ENCODE measurements at regions not wholly inside any gene's neighbourhood (a gene's known extent, or its start where the extent isn't known, plus 50 kb on each side); places are given as distances from the start of the nearest gene placed in this dataset.
A peak's percentile ranks its signal among the peaks of the same experiment; 100 is the strongest.
"Not testable (repeated sequence)": the region's sequence is repeated elsewhere in the genome, so short reads cannot be mapped to it uniquely, and the experiment has no call there.

GRCh38 chr9:85331626-85332025 lies 410.1 kb downstream of the AGTPBP1 start:
- Histone ChIP-seq H3K27me3 (ENCODE audit: control insufficient read depth, insufficient read depth, low read length) (no peaks in the 10 kb centered on the region), H3K4me3 (ENCODE audit: low read depth, low read length) (no peak overlapping the region), H3K36me3 (ENCODE audit: control insufficient read depth, insufficient read depth, low read length) (no peaks in the 10 kb centered on the region)
- no peak for TF ChIP-seq CTCF (IDR thresholded peaks at IDR 0.05; ENCODE audit: insufficient read depth, low read length, poor library complexity, severe bottlenecking)
- no peak for DNase-seq (ENCODE audit: low read depth)

GRCh38 chr9:85322592-85322991 lies 419.2 kb downstream of the AGTPBP1 start:
- no peak for DNase-seq (ENCODE audit: low read depth)
- no peak overlapping the region for H3K4me3 ChIP-seq (ENCODE audit: low read depth, low read length)
- no peak for TF ChIP-seq CTCF (IDR thresholded peaks at IDR 0.05; ENCODE audit: insufficient read depth, low read length, poor library complexity, severe bottlenecking)
- H3K27me3 ChIP-seq (ENCODE audit: control insufficient read depth, insufficient read depth, low read length): no peaks in the 10 kb centered on the region
- no peaks in the 10 kb centered on the region for H3K36me3 ChIP-seq (ENCODE audit: control insufficient read depth, insufficient read depth, low read length)

GRCh38 chr9:85321561-85321960 lies 420.2 kb downstream of the AGTPBP1 start:
- TF ChIP-seq CTCF (IDR thresholded peaks at IDR 0.05; ENCODE audit: insufficient read depth, low read length, poor library complexity, severe bottlenecking): no peak
- peak; percentile 77 for DNase-seq (ENCODE audit: low read depth)

GRCh38 chr9:85319936-85320656 lies 421.7 kb downstream of the AGTPBP1 start:
- H3K4me3 ChIP-seq (ENCODE audit: low read depth, low read length): no peak overlapping the region
- no peak for DNase-seq (ENCODE audit: low read depth)
- no peaks in the 10 kb centered on the region for H3K36me3 ChIP-seq (ENCODE audit: control insufficient read depth, insufficient read depth, low read length)
- TF ChIP-seq CTCF (IDR thresholded peaks at IDR 0.05; ENCODE audit: insufficient read depth, low read length, poor library complexity, severe bottlenecking): no peak
- H3K27me3 ChIP-seq (ENCODE audit: control insufficient read depth, insufficient read depth, low read length): no peaks in the 10 kb centered on the region

More at GRCh38 chr9:85321561-85321960, 420.2 kb downstream of the AGTPBP1 start:
- Histone ChIP-seq H3K36me3 (ENCODE audit: control insufficient read depth, insufficient read depth, low read length) (no peaks in the 10 kb centered on the region), H3K4me3 (ENCODE audit: low read depth, low read length) (no peak overlapping the region), H3K27me3 (ENCODE audit: control insufficient read depth, insufficient read depth, low read length) (no peaks in the 10 kb centered on the region)

GRCh38 chr9:85315535-85315934 lies 426.2 kb downstream of the AGTPBP1 start:
- H3K4me3 ChIP-seq (ENCODE audit: low read depth, low read length); H3K36me3 ChIP-seq (ENCODE audit: control insufficient read depth, insufficient read depth, low read length); DNase-seq (ENCODE audit: low read depth); H3K27me3 ChIP-seq (ENCODE audit: control insufficient read depth, insufficient read depth, low read length): not testable (repeated sequence)

GRCh38 chr9:85310573-85310972 lies 431.2 kb downstream of the AGTPBP1 start:
- no peaks in the 10 kb centered on the region for H3K27me3 ChIP-seq (ENCODE audit: control insufficient read depth, insufficient read depth, low read length)
- peak; percentile 65 for DNase-seq (ENCODE audit: low read depth)
- no peak overlapping the region for H3K4me3 ChIP-seq (ENCODE audit: low read depth, low read length)
- H3K36me3 ChIP-seq (ENCODE audit: control insufficient read depth, insufficient read depth, low read length): no peaks in the 10 kb centered on the region
- TF ChIP-seq CTCF (IDR thresholded peaks at IDR 0.05; ENCODE audit: insufficient read depth, low read length, poor library complexity, severe bottlenecking): no peak

Measured in kidney epithelial cell (primary cell).